Esophagus squamous epithelium (tissue), 4 donors: ENCODE measurements at regions not wholly inside any gene's neighbourhood (a gene's known extent, or its start where the extent isn't known, plus 50 kb on each side); places are given as distances from the start of the nearest gene placed in this dataset.

Experiments
- POLR2A ChIP-seq, 4 donors: fragments of 450-650 bp; IDR thresholded peaks; one replicate each; pipeline ENCODE4 v1.6.1; 2017; ENCODE audit warnings: antibody characterized with exemption in 4 of 4, mild to moderate bottlenecking in 4 of 4, moderate library complexity in 3 of 4
- TF ChIP-seq, protein P1 (sequence below), 6 experiments: fragments of 450-650 bp in 4 of 6; fragments of 200-600 bp in 2 of 6; sonication (generic) in 2 of 6; IDR thresholded peaks; one replicate each; pipeline ENCODE4 v1.5.1; 2016 to 2019; ENCODE audit warnings: antibody characterized with exemption in 6 of 6, mild to moderate bottlenecking in 4 of 6, moderate library complexity in 4 of 6

DNA sequence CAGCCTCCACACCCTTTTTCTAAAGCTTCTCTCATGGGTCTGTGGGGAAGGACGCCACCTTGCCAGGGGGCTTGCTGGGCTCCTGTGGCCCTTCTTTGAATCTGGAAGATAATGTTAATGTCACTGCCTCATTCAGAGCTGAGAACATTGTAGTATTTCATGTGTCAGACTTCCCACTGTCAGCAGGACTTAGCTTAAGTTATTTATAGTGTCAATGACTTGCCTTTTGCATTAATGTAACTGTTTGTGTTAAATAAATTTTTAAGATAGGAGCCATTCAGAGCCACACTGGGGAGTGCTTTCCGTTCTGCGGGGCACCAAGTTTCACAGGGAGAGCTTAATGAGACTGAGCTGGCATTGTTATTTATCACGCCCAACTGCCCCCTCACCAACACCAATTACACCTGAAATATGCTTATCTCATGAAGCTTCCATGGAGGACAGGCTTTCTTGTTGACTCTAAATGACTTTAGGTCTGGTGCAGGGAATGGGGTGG lies 226.9 kb upstream of the UBL3 start:
- TF ChIP-seq, protein P1, sequence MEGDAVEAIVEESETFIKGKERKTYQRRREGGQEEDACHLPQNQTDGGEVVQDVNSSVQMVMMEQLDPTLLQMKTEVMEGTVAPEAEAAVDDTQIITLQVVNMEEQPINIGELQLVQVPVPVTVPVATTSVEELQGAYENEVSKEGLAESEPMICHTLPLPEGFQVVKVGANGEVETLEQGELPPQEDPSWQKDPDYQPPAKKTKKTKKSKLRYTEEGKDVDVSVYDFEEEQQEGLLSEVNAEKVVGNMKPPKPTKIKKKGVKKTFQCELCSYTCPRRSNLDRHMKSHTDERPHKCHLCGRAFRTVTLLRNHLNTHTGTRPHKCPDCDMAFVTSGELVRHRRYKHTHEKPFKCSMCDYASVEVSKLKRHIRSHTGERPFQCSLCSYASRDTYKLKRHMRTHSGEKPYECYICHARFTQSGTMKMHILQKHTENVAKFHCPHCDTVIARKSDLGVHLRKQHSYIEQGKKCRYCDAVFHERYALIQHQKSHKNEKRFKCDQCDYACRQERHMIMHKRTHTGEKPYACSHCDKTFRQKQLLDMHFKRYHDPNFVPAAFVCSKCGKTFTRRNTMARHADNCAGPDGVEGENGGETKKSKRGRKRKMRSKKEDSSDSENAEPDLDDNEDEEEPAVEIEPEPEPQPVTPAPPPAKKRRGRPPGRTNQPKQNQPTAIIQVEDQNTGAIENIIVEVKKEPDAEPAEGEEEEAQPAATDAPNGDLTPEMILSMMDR (IDR thresholded peaks at IDR 0.05): no peak
- no peak for TF ChIP-seq POLR2A (IDR thresholded peaks at IDR 0.05)
